ENCODE measurements at regions not wholly inside any gene's neighbourhood (a gene's known extent, or its start where the extent isn't known, plus 50 kb on each side); places are given as distances from the start of the nearest gene placed in this dataset.

GRCh38 chr7:124459101-124460055 is 306.2 kb downstream of the GPR37 start:
- H3K4me1 ChIP-seq, result no peaks in the 10 kb centered on the region
- 48 to 52% methylated on average over 8 of the region's 8 CpGs for WGBS, 2 donors
- no peak overlapping the region for H3K27ac ChIP-seq
- no peaks in the 10 kb centered on the region for H3K9me3 ChIP-seq
- ATAC-seq (ENCODE audit: low FRiP score in 2 of 2), result no peak
- no peak for DNase-seq
- no peaks in the 10 kb centered on the region for H3K27me3 ChIP-seq
- H3K36me3 ChIP-seq, result no peaks in the 10 kb centered on the region
- TF ChIP-seq POLR2AphosphoS5 (IDR thresholded peaks at IDR 0.05) (no peak), CTCF (IDR thresholded peaks at IDR 0.05) (no peak), EP300 (IDR thresholded peaks at IDR 0.05) (no peak), POLR2A (IDR thresholded peaks at IDR 0.05) (no peak)
- no peak overlapping the region for H3K4me3 ChIP-seq

GRCh38 chr7:124457841-124458240 is 307.8 kb downstream of the GPR37 start:
- Histone ChIP-seq H3K36me3 (no peaks in the 10 kb centered on the region), H3K4me3 (no peak overlapping the region), H3K27me3 (no peaks in the 10 kb centered on the region), H3K9me3 (no peaks in the 10 kb centered on the region), H3K4me1 (no peaks in the 10 kb centered on the region), H3K27ac (no peak overlapping the region)
- 90 to 92% methylated on average over 3 of the region's 3 CpGs for WGBS, 2 donors
- DNase-seq, result no peak
- TF ChIP-seq POLR2AphosphoS5 (IDR thresholded peaks at IDR 0.05) (no peak), CTCF (IDR thresholded peaks at IDR 0.05) (no peak), POLR2A (IDR thresholded peaks at IDR 0.05) (no peak), EP300 (IDR thresholded peaks at IDR 0.05) (no peak)
- no peak for ATAC-seq (ENCODE audit: low FRiP score in 2 of 2)

- 83 to 93% methylated on average over 3 of the region's 3 CpGs for WGBS, 2 donors
- ATAC-seq (ENCODE audit: low FRiP score in 2 of 2) (no peak), DNase-seq (no peak)
- H3K36me3 ChIP-seq, result no peaks in the 10 kb centered on the region
- no peaks in the 10 kb centered on the region for H3K27me3 ChIP-seq
- H3K27ac ChIP-seq, result no peak overlapping the region
- H3K9me3 ChIP-seq, result no peaks in the 10 kb centered on the region
- H3K4me1 ChIP-seq, result no peaks in the 10 kb centered on the region
- TF ChIP-seq POLR2AphosphoS5 (IDR thresholded peaks at IDR 0.05), result no peak
- TF ChIP-seq POLR2A (IDR thresholded peaks at IDR 0.05), result no peak
- no peak for TF ChIP-seq EP300 (IDR thresholded peaks at IDR 0.05)
- no peak for TF ChIP-seq CTCF (IDR thresholded peaks at IDR 0.05)
- no peak overlapping the region for H3K4me3 ChIP-seq
These were observed 309.3 kb downstream of the GPR37 start for GRCh38 chr7:124456286-124456685.

GRCh38 chr7:124452186-124452585 is 313.4 kb downstream of the GPR37 start:
- H3K36me3 ChIP-seq, result no peaks in the 10 kb centered on the region
- WGBS, 2 donors, result 36 to 47% methylated on average over 4 of the region's 4 CpGs
- no peak for ATAC-seq (ENCODE audit: low FRiP score in 2 of 2)
- no peaks in the 10 kb centered on the region for H3K9me3 ChIP-seq
- no peak for DNase-seq
- H3K4me3 ChIP-seq, result no peak overlapping the region
- H3K4me1 ChIP-seq, result no peaks in the 10 kb centered on the region
- no peaks in the 10 kb centered on the region for H3K27me3 ChIP-seq
- H3K27ac ChIP-seq, result no peak overlapping the region
- TF ChIP-seq POLR2A (IDR thresholded peaks at IDR 0.05) (no peak), POLR2AphosphoS5 (IDR thresholded peaks at IDR 0.05) (no peak), CTCF (IDR thresholded peaks at IDR 0.05) (no peak), EP300 (IDR thresholded peaks at IDR 0.05) (no peak)

- Histone ChIP-seq H3K4me3 (no peak overlapping the region), H3K9me3 (no peaks in the 10 kb centered on the region), H3K36me3 (no peaks in the 10 kb centered on the region), H3K27me3 (no peaks in the 10 kb centered on the region), H3K4me1 (no peaks in the 10 kb centered on the region), H3K27ac (no peak overlapping the region)
- ATAC-seq (ENCODE audit: low FRiP score in 2 of 2) (no peak), DNase-seq (no peak)
- WGBS, 2 donors, result 85 to 86% methylated on average over 1 of the region's 1 CpG
- no peak for TF ChIP-seq CTCF (IDR thresholded peaks at IDR 0.05)
- no peak for TF ChIP-seq EP300 (IDR thresholded peaks at IDR 0.05)
- TF ChIP-seq POLR2A (IDR thresholded peaks at IDR 0.05), result no peak
- TF ChIP-seq POLR2AphosphoS5 (IDR thresholded peaks at IDR 0.05), result no peak
These were observed 315.7 kb downstream of the GPR37 start for GRCh38 chr7:124449896-124450295.
